GM21367 (cell line): ENCODE measurements at regions not wholly inside any gene's neighbourhood (a gene's known extent, or its start where the extent isn't known, plus 50 kb on each side); places are given as distances from the start of the nearest gene placed in this dataset.
"Not testable (repeated sequence)": the region's sequence is repeated elsewhere in the genome, so short reads cannot be mapped to it uniquely, and the experiment has no call there.

Experiments used
- ATAC-seq: cut with Tn5 transposase; IDR thresholded peaks from one replicate; pipeline ENCODE4 v1.9.1; 2021; ENCODE audit not compliant: unreplicated experiment

- ATAC-seq, result no peak
Measured at GRCh38 chr13:81917810-81918209, 1576.9 kb upstream of the SPRY2 start.

GRCh38 chr13:81916461-81916860 lies 1575.5 kb upstream of the SPRY2 start:
- no peak for ATAC-seq

- no peak for ATAC-seq
Measured at GRCh38 chr13:81907787-81908372, 1567.0 kb upstream of the SPRY2 start.

GRCh38 chr13:81888855-81889254 lies 1547.9 kb upstream of the SPRY2 start:
- no peak for ATAC-seq

GRCh38 chr13:81874681-81875661 lies 1534.0 kb upstream of the SPRY2 start:
- ATAC-seq, result no peak

- no peak for ATAC-seq
Measured at GRCh38 chr13:81874253-81874652, 1533.3 kb upstream of the SPRY2 start.

GRCh38 chr13:81872581-81872980 lies 1531.7 kb upstream of the SPRY2 start:
- no peak for ATAC-seq

GRCh38 chr13:81871751-81872325 lies 1530.9 kb upstream of the SPRY2 start:
- not testable (repeated sequence) for ATAC-seq

- ATAC-seq, result no peak
Measured at GRCh38 chr13:81848291-81848690, 1507.4 kb upstream of the SPRY2 start.

- ATAC-seq, result no peak
Measured at GRCh38 chr13:81846771-81847170, 1505.8 kb upstream of the SPRY2 start.

- no peak for ATAC-seq
Measured at GRCh38 chr13:81821259-81821658, 1480.3 kb upstream of the SPRY2 start.

GRCh38 chr13:81800433-81800832 lies 1459.5 kb upstream of the SPRY2 start:
- no peak for ATAC-seq

- ATAC-seq, result no peak
Measured at GRCh38 chr13:81795710-81796109, 1454.8 kb upstream of the SPRY2 start.

GRCh38 chr13:81791641-81792040 lies 1450.7 kb upstream of the SPRY2 start:
- no peak for ATAC-seq

GRCh38 chr13:81781471-81781870 lies 1440.5 kb upstream of the SPRY2 start:
- ATAC-seq, result no peak

GRCh38 chr13:81779876-81780275 lies 1439.0 kb upstream of the SPRY2 start:
- no peak for ATAC-seq

GRCh38 chr13:81778350-81778749 lies 1437.4 kb upstream of the SPRY2 start:
- no peak for ATAC-seq

- ATAC-seq, result no peak
Measured at GRCh38 chr13:81773263-81773662, 1432.3 kb upstream of the SPRY2 start.

- ATAC-seq, result no peak
Measured at GRCh38 chr13:81771951-81772350, 1431.0 kb upstream of the SPRY2 start.

GRCh38 chr13:81770868-81771505 lies 1430.1 kb upstream of the SPRY2 start:
- no peak for ATAC-seq

- no peak for ATAC-seq
Measured at GRCh38 chr13:81762449-81762848, 1421.5 kb upstream of the SPRY2 start.
